ENCODE measurements at regions not wholly inside any gene's neighbourhood (a gene's known extent, or its start where the extent isn't known, plus 50 kb on each side); places are given as distances from the start of the nearest gene placed in this dataset.
"Not testable (repeated sequence)": the region's sequence is repeated elsewhere in the genome, so short reads cannot be mapped to it uniquely, and the experiment has no call there.

- no peak for DNase-seq
Observed at GRCh38 chr1:148354913-148355308, 128.2 kb downstream of the PPIAL4G start.

DNA sequence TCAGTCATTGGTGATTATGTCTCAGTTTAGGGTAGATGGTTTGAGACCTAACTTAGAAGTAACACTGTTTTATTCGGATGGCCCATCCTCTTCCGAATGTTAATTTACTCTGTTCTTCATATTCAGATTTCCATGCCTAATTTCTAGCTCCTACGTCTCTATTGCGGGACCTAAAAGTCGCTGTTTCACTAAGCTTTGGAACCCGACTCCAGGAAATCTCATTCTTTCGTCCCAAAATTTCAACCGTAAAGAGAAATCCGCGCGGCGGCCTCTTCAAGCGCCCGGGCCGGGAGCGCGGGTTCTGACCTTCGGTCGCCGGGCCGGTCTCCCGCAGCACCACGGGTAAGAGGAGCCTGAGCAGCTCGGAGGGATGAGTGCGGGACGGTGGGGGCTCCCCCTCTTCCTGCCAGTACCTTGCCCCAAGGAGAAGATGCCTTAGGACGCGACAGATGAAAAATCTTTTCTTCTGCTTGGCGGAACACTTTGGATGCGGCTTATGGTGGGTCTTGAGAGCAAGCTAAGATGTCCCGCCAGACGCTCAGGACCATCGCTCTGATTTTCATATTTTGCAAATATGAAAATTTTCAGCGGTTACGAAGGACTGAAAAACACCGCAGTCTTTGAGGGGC is 128.7 kb downstream of the PPIAL4G start:
- DNase-seq = no peak

- DNase-seq = peak; percentile 25
Observed at GRCh38 chr1:148353461-148354283, 129.4 kb downstream of the PPIAL4G start.

DNA sequence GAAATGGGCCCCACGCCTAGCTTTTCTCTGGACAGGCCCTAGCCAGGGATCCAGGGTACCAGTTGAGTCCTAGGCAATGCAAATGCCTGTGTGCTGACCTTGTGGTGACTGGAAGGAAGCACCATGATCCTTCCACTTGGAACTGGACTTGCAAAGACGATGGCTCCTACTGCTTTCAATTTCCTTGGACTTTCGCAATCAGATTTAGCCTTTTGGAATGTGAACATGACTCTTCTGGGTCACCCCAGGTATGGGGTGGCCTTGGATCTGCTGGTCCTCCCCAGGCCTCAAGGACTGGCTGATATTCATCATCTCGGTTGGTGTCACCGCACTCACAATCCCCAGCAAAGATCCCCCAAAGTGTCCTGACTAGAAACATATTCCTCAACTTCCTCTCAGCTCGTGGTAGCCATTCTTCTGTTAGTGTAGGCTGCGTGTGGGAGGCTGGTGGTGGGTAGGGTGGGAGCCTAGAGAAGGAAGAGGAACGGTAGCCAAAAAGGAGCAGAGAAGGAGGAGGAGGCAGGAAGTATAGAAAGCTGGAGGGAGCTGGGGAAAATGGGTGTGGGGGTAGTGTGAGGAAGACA is 130.5 kb downstream of the PPIAL4G start:
- no peak for DNase-seq

DNA sequence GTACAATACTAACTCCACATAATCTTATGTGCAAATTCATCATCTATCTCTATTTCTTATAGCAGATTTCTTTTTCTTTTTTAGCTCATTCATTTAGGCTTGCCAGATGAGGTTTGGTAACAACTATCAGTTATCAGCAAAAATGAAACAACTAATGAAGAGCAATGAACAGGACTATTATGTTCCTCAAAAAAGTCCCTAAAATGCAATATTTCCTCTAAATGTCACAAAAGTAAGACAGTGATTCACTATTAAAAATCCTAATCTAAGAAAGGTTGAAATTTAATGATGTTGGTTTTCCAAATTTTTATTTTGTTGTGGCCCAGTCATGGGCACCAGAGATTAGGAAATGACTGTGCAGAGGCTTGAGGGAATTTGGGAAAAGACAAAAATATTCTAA is 135.3 kb downstream of the PPIAL4G start:
- no peak for DNase-seq

GRCh38 chr1:148345659-148346151 is 137.4 kb downstream of the PPIAL4G start:
- DNase-seq = peak; percentile 52

DNA sequence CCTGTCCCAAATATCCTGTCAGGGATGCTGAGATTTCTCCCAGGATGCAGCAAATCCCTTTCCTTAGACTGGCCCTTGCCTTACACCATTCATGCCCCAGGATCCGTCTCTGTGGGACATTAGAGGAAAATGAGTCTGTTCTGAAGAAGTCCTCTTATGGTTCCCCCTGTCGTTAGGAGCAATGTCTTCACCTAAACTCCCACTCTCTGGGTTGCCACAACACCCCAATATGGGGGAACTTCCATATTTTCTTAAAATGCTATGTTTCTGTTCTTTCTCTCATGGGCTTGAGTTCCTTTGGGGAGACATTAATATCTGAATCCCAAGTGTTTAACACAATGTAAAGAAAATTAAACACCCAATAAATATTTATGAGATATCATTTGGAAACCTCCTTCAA is 138.5 kb downstream of the PPIAL4G start:
- not testable (repeated sequence) for DNase-seq

- DNase-seq = not testable (repeated sequence)
Observed at GRCh38 chr1:148341729-148342128, 141.4 kb downstream of the PPIAL4G start.

- not testable (repeated sequence) for DNase-seq
Observed at GRCh38 chr1:148336121-148336918, 146.8 kb downstream of the PPIAL4G start.

DNA sequence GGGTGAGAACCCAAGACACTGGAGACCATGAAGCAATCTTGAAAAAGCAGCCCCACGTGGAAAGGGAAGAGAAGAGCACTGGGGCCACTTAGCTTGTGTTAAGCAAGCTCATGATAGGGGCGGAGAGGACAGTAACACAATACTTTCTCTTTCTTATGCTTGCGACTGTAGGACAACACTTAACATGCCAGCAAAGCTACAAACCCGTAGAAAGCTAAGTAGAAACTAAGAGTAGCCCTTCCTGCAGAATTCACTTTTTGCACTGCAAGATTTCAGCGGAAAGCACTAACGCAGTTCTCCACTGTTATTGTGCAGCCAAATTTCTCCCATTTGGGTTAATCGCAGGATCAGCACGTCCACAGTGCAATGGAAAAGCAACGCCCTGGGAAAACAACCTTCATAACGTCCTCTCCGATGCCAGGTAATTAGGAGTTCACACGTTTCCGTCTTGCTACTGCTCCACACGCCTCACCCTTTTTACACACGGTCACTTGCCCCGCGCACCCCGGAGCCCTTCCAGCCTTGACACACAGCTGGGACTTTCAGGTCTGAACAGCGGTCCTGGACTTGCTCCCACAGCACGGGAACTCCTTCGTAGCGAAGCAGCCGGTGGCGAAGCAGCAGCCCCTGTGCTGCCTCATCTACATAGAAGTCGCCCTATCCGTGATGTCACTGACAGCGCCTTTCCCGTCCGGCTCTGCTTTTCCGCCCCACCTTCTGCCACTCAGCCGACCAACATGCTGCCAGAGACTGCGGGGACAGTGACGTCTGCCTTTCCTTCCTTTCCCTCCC is 148.6 kb downstream of the PPIAL4G start:
- DNase-seq = peak; percentile 86

GRCh38 chr1:148333875-148334338 is 149.2 kb downstream of the PPIAL4G start:
- peak; percentile 13 for DNase-seq

DNA sequence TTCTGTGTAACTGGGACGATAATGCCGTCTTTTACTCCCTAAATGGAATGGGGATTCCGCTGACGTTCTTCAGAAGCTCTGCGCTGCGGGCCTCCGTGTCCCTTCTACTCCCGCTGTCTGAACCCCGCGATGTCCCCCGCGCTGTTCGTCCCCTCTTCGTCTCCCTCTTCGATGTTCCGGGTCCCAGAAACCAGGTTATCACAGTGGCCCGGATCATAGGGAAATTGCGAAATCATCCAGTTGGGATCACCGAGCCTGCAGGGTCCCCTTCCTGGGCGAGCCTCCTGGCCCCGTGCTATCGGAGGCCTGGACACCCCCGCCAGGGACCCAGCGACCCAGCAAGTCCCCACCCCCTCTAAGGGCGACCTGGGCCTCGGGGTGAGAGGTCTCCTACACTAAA is 154.2 kb downstream of the PPIAL4G start:
- no peak for DNase-seq

DNA sequence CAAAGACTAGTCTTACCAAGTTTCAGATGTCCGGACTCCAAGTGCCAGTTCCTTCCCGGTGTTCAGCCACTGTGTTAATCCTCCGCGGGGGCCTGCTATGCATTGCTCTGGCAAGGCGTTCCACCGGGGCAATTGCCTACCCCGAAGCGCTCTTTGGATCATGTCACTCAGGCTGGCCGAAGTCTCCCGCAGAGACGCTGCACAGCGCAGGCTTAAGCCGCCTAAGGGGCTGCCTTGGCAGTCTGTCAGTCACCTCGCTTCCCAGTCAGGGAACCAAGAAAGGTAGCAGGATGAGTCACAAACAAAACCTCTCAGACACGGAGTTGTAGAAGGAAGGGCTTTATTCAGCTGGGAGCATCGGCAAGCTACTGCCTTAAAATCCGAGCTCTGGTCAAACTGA is 158.1 kb downstream of the PPIAL4G start:
- not testable (repeated sequence) for DNase-seq

GRCh38 chr1:148324465-148324864 is 158.6 kb downstream of the PPIAL4G start:
- DNase-seq = not testable (repeated sequence)

GRCh38 chr1:148320079-148320478 is 163.0 kb downstream of the PPIAL4G start:
- not testable (repeated sequence) for DNase-seq

DNA sequence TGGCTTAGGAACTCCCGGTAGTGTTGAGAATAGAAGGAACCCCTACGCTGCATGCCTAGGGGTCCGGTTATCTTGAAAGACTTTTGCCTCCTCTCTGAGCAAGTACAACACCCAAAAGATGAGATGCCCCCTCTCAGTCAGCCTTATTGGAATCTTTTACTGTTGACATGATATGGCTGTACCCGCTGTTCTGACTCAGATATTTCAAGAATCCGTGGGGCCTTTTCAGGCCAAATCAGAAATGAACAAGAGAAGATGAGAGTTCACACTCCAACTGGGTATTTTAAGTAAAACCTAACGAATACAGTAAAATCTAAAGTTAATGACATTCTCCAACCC is 164.2 kb downstream of the PPIAL4G start:
- DNase-seq = no peak

DNA sequence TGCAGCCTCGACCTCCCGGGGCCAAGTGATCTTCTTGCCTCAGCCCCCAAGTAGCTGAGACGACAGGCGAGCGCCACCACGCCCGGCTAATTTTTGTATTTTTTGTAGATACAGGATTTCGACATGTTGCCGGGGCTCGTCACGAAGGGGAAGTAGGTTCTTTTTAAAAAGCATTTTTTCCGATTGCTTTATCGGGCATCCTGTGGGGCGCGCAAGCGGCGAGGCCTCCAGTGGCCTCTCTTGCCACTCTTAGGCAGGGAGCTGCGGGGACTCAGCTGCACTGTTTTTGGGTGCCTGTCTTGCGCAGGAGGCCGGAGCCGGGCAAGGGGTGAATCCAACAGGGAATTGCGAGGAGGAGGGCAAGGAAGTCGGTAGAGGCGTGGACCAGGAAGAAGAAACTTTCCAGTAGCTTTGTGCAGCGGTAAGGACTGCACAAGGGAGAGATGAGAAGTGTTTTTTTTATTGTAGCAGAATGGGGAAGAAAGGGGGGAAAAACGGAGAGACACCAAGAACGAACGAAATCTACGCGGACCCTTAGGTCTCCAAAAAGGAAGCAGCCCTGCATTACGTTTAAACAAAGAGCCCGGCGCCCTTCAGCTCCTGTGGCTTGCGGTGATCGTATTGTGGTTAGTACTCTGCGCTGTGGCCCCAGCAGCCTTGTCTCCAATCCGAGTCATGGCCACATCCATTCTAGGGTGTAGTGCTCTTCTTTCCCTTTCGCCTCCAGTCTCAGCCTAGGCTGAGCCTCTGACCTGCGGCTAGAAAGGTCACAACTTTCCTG is 164.8 kb downstream of the PPIAL4G start:
- peak; percentile 66 for DNase-seq

DNA sequence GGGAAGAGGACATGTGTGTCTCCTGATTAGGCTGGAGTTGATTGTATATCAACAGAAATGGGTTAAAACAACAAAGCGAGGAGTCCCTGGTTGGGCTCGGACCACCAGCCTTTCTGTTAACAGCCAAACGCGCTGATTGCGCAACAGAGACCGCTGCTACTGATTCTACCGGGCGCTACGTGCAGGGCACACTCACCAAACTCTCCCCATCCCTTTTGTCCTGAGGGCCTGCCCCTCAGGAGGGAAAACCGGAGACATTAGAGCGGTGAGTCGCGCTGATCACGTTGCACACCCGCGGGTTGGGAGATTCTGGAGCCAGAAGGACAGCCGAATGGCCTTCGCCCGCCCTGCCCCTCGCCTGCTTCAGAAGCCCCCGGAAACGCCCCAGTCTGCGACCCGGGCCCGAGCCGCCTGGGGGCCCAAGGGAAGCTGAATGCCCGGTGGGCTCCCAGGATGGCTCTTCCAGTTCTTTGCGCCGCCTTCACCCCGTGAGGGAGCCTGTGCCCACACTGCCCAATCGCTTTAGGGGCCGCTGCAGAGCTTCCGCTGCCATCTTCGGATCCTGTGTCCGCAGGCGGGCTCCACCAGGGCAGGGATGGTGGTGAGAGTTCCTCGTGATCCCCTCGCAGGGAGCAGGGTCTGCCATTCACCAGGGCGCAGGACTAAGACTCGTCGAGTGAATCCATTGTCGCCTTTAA is 165.4 kb upstream of the NBPF11 start:
- no peak for DNase-seq

- DNase-seq = no peak
Observed at GRCh38 chr1:148315071-148315811, 163.2 kb upstream of the NBPF11 start.

GRCh38 chr1:148310807-148311206 is 158.7 kb upstream of the NBPF11 start:
- no peak for DNase-seq

Data from CD4-positive, alpha-beta T cell treated with Interleukin-17A for 1 hour (primary cell).